ENCODE measurements at regions not wholly inside any gene's neighbourhood (a gene's known extent, or its start where the extent isn't known, plus 50 kb on each side); places are given as distances from the start of the nearest gene placed in this dataset.

DNA sequence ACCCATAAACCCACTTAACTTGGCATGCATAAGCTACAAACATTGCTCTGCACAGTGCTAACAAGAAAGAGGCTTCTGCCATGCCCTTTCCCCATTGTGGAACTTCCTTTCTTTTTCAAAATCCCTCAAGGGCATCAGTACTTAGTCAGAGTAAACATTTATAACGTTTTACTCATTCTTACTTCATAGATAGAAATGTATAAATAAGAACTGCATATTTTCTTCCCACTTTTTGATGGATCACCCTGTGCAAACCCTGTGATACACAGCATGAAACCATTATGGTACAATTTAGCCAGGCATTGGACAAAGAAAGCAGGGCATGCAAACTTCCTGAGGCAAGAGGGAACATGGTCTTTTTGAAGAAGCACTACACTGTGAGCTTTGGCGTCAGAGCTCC is 113.8 kb upstream of the FOXG1 start:
- TF ChIP-seq FOXM1 (IDR thresholded peaks at IDR 0.05; ENCODE audit: borderline replicate concordance, low read depth) (no peak), EP300 (IDR thresholded peaks at IDR 0.05; ENCODE audit: borderline replicate concordance) (no peak), RAD21 (IDR thresholded peaks at IDR 0.05; ENCODE audit: low read depth) (no peak), NFIC (IDR thresholded peaks at IDR 0.05) (no peak), TAF1 (IDR thresholded peaks at IDR 0.05; ENCODE audit: low read depth) (no peak), TEAD4 (IDR thresholded peaks at IDR 0.05) (no peak), TCF12 (IDR thresholded peaks at IDR 0.05; ENCODE audit: low read depth) (no peak), CEBPB (IDR thresholded peaks at IDR 0.05) (no peak), YY1 (IDR thresholded peaks at IDR 0.05; ENCODE audit: low read depth) (no peak), CREB1 (IDR thresholded peaks at IDR 0.05; ENCODE audit: low read depth) (no peak), EGR1 (IDR thresholded peaks at IDR 0.05) (no peak)
- TF ChIP-seq, protein P1, sequence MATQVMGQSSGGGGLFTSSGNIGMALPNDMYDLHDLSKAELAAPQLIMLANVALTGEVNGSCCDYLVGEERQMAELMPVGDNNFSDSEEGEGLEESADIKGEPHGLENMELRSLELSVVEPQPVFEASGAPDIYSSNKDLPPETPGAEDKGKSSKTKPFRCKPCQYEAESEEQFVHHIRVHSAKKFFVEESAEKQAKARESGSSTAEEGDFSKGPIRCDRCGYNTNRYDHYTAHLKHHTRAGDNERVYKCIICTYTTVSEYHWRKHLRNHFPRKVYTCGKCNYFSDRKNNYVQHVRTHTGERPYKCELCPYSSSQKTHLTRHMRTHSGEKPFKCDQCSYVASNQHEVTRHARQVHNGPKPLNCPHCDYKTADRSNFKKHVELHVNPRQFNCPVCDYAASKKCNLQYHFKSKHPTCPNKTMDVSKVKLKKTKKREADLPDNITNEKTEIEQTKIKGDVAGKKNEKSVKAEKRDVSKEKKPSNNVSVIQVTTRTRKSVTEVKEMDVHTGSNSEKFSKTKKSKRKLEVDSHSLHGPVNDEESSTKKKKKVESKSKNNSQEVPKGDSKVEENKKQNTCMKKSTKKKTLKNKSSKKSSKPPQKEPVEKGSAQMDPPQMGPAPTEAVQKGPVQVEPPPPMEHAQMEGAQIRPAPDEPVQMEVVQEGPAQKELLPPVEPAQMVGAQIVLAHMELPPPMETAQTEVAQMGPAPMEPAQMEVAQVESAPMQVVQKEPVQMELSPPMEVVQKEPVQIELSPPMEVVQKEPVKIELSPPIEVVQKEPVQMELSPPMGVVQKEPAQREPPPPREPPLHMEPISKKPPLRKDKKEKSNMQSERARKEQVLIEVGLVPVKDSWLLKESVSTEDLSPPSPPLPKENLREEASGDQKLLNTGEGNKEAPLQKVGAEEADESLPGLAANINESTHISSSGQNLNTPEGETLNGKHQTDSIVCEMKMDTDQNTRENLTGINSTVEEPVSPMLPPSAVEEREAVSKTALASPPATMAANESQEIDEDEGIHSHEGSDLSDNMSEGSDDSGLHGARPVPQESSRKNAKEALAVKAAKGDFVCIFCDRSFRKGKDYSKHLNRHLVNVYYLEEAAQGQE (IDR thresholded peaks at IDR 0.05; ENCODE audit: low read depth) = no peak
- TF ChIP-seq, protein P2, sequence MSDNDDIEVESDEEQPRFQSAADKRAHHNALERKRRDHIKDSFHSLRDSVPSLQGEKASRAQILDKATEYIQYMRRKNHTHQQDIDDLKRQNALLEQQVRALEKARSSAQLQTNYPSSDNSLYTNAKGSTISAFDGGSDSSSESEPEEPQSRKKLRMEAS (IDR thresholded peaks at IDR 0.05) = no peak
- TF ChIP-seq, protein P3, sequence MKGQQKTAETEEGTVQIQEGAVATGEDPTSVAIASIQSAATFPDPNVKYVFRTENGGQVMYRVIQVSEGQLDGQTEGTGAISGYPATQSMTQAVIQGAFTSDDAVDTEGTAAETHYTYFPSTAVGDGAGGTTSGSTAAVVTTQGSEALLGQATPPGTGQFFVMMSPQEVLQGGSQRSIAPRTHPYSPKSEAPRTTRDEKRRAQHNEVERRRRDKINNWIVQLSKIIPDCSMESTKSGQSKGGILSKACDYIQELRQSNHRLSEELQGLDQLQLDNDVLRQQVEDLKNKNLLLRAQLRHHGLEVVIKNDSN (IDR thresholded peaks at IDR 0.05) = no peak
